PC-9 (cell line): ENCODE measurements at regions not wholly inside any gene's neighbourhood (a gene's known extent, or its start where the extent isn't known, plus 50 kb on each side); places are given as distances from the start of the nearest gene placed in this dataset.

Experiments used
- BruUV-seq: library from RNA; stranded (reverse); fragments of 400-500 nt; replicated peaks from 2 replicates; lab custom pipeline; 2021; lab: Mats Ljungman, UMichigan
- CTCF ChIA-PET: fragments of 300-600 bp; sonication (Branson Sonifier 250); formaldehyde crosslinking; loops from one replicate; lab custom pipeline; 2022; ENCODE audit warnings: antibody characterized with exemption; lab: Charles Lee
- POLR2A ChIA-PET: fragments of 300-600 bp; sonication (Branson Sonifier 250); formaldehyde crosslinking; loops from one replicate; lab custom pipeline; 2022; ENCODE audit warnings: antibody characterized with exemption; ENCODE audit not compliant: unreplicated experiment; lab: Charles Lee
- DNase-seq, 2 experiments: peaks; one replicate each; pipeline versions ENCODE4 v3.0.0 to v3.0.0-alpha.2; 2015 to 2022; ENCODE audit warnings: mixed read lengths in 1 of 2
- H2AFZ ChIP-seq: fragments of 200-600 bp; sonication (generic); 2 replicates; pipeline ENCODE4 v1.8.1; 2017; ENCODE audit warnings: antibody characterized with exemption
- H3F3A ChIP-seq: fragments of 200-600 bp; sonication (generic); 2 replicates; pipeline ENCODE4 v1.8.1; 2017; ENCODE audit warnings: antibody characterized with exemption, mild to moderate bottlenecking, low read depth; ENCODE audit not compliant: insufficient read depth
- H3K27ac ChIP-seq: fragments of 200-600 bp; sonication (generic); 2 replicates; pipeline ENCODE4 v1.6.1; 2016; ENCODE audit warnings: mixed run types
- H3K27me3 ChIP-seq: fragments of 200-600 bp; sonication (generic); 2 replicates; pipeline ENCODE4 v1.6.1; 2016; ENCODE audit warnings: low read depth, mixed run types; ENCODE audit not compliant: insufficient read depth
- H3K36me3 ChIP-seq: fragments of 200-600 bp; sonication (generic); 2 replicates; pipeline ENCODE4 v1.6.1; 2016; ENCODE audit warnings: low read depth, mixed run types
- H3K4me1 ChIP-seq: fragments of 200-600 bp; sonication (generic); replicated peaks from 2 replicates; pipeline ENCODE4 v1.6.1; 2016; ENCODE audit warnings: mixed run types; ENCODE audit not compliant: insufficient read depth
- H3K4me2 ChIP-seq: fragments of 200-600 bp; sonication (generic); 2 replicates; pipeline ENCODE4 v1.6.1; 2017; ENCODE audit warnings: mixed run types
- H3K4me3 ChIP-seq: fragments of 200-600 bp; sonication (generic); 2 replicates; pipeline ENCODE4 v1.6.1; 2016; ENCODE audit warnings: mixed run types
- H3K79me2 ChIP-seq: fragments of 200-600 bp; sonication (generic); 2 replicates; pipeline ENCODE4 v1.6.1; 2017; ENCODE audit warnings: low read depth, mixed run types
- H3K9me2 ChIP-seq: fragments of 200-600 bp; sonication (generic); 2 replicates; pipeline ENCODE4 v1.8.1; 2017; ENCODE audit warnings: mild to moderate bottlenecking; ENCODE audit not compliant: insufficient read depth
- H3K9me3 ChIP-seq: fragments of 200-600 bp; sonication (generic); 2 replicates; pipeline ENCODE4 v1.8.1; 2016; ENCODE audit warnings: low read depth; ENCODE audit not compliant: insufficient read depth
- H4K20me1 ChIP-seq: fragments of 200-600 bp; sonication (generic); 2 replicates; pipeline ENCODE4 v1.8.1; 2017; ENCODE audit not compliant: insufficient read depth
- CTCF ChIP-seq: fragments of 200-600 bp; sonication (generic); conservative IDR thresholded peaks from 2 replicates; pipeline ENCODE4 v1.6.1; 2017; ENCODE audit warnings: mixed run types, antibody characterized with exemption, mild to moderate bottlenecking, moderate library complexity
- EZH2 ChIP-seq: fragments of 200-600 bp; sonication (generic); IDR thresholded peaks from 2 replicates; pipeline ENCODE4 v1.8.0; 2017; ENCODE audit warnings: antibody characterized with exemption, low read depth
- intact Hi-C: fragments of 100-400 bp; cut with micrococcal nuclease; formaldehyde crosslinking; loops from one replicate; pipeline ENCODE4 v1.10.0; 2022; ENCODE audit not compliant: unreplicated experiment

- DNase-seq: no peak
- Histone ChIP-seq H3K36me3 (no peaks in the 10 kb centered on the region), H3K4me2 (no peak overlapping the region), H3K4me3 (no peak overlapping the region), H3K27ac (no peak overlapping the region), H3K27me3 (no peaks in the 10 kb centered on the region), H3K79me2 (no peaks in the 10 kb centered on the region), H3F3A (no peaks in the 10 kb centered on the region), H3K9me3 (no peaks in the 10 kb centered on the region), H2AFZ (no peak overlapping the region), H3K9me2 (no peaks in the 10 kb centered on the region), H3K4me1 (no peaks in the 10 kb centered on the region), H4K20me1 (no peaks in the 10 kb centered on the region)
- TF ChIP-seq EZH2 (no peak), CTCF (no peak)
- ChIA-PET POLR2A (no interaction called here), CTCF (no interaction called here)
- no TSS peak for BruUV-seq
- intact Hi-C loops: no loop called here
Observed at GRCh38 chr10:128994598-128995143, 472.4 kb upstream of the MGMT start.

GRCh38 chr10:128995676-128996075, 471.4 kb upstream of the MGMT start:
- Histone ChIP-seq H3K27ac (no peak overlapping the region), H4K20me1 (no peaks in the 10 kb centered on the region), H2AFZ (no peak overlapping the region), H3K4me2 (no peak overlapping the region), H3K4me3 (no peak overlapping the region), H3K9me3 (no peaks in the 10 kb centered on the region), H3K79me2 (no peaks in the 10 kb centered on the region), H3K36me3 (no peaks in the 10 kb centered on the region), H3K9me2 (no peaks in the 10 kb centered on the region), H3K27me3 (no peaks in the 10 kb centered on the region), H3K4me1 (no peaks in the 10 kb centered on the region), H3F3A (no peaks in the 10 kb centered on the region)
- no peak for DNase-seq
- CTCF ChIA-PET: no interaction called here
- no TSS peak for BruUV-seq
- TF ChIP-seq CTCF (no peak), EZH2 (no peak)
- intact Hi-C loops: no loop called here
- POLR2A ChIA-PET: no interaction called here

- no peak overlapping the region for H3K27ac ChIP-seq
- no peak for DNase-seq
- H3F3A ChIP-seq: no peaks in the 10 kb centered on the region
- no peaks in the 10 kb centered on the region for H3K79me2 ChIP-seq
- H3K4me2 ChIP-seq: no peak overlapping the region
- no peaks in the 10 kb centered on the region for H3K4me1 ChIP-seq
- no peak overlapping the region for H3K4me3 ChIP-seq
- intact Hi-C loops: no loop called here
- no peaks in the 10 kb centered on the region for H3K27me3 ChIP-seq
- no peaks in the 10 kb centered on the region for H3K9me2 ChIP-seq
- H4K20me1 ChIP-seq: no peaks in the 10 kb centered on the region
- no peaks in the 10 kb centered on the region for H3K9me3 ChIP-seq
- TF ChIP-seq CTCF (no peak), EZH2 (no peak)
- ChIA-PET POLR2A (no interaction called here), CTCF (no interaction called here)
- no peak overlapping the region for H2AFZ ChIP-seq
- BruUV-seq: no TSS peak
- no peaks in the 10 kb centered on the region for H3K36me3 ChIP-seq
Observed at GRCh38 chr10:128996092-128996491, 470.9 kb upstream of the MGMT start.
